ENCODE measurements at regions not wholly inside any gene's neighbourhood (a gene's known extent, or its start where the extent isn't known, plus 50 kb on each side); places are given as distances from the start of the nearest gene placed in this dataset.

DNA sequence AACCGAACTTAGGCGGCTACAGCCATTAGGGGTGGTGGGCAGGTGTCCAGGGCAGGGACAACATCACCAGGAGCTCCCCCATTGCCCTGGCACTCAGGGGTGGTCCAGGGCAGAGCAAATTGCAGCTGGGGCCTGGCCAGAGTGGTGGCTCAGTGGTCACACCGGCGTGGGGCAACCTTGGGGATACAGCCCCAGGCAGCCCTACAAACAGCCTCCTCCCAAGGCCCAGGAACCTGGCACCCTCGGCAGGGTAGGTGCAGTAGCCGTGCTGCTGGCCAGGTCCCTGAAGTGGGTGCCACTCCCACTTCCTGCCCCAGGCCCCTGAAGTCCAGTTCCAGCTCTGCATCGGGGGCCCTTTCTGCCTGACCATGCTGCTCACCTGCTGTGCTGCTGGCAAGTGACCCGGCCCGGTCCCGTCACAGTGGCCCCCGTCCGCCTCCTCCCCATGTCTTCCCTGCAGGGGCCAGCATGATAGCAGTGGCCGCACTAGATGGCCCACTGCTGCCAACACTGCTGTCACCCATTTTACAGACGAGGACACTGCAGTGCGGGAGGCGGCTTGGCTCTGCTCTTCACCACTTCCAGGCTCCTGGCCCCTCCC is 712.8 kb downstream of the MATN1 start:
- WGBS, 2 donors, result 88 to 91% methylated on average over 10 to 15 of the region's 16 CpGs
- Histone ChIP-seq H3K27ac (no peak overlapping the region), H3K36me3 (no peaks in the 10 kb centered on the region), H3K27me3 (no peaks in the 10 kb centered on the region), H3K4me3 (no peak overlapping the region), H3K9me3 (no peaks in the 10 kb centered on the region), H3K4me1 (peaks cover 0 to 4% (median 0%) of the 10 kb centered on the region in 4 donors)
- no peak for ATAC-seq (ENCODE audit: low FRiP score in 2 of 2)
- DNase-seq, result peak in 1 of 2 donors; percentile 59
- TF ChIP-seq POLR2A (IDR thresholded peaks at IDR 0.05) (no peak), EP300 (IDR thresholded peaks at IDR 0.05) (no peak), POLR2AphosphoS5 (IDR thresholded peaks at IDR 0.05) (no peak)
- TF ChIP-seq, protein P1, sequence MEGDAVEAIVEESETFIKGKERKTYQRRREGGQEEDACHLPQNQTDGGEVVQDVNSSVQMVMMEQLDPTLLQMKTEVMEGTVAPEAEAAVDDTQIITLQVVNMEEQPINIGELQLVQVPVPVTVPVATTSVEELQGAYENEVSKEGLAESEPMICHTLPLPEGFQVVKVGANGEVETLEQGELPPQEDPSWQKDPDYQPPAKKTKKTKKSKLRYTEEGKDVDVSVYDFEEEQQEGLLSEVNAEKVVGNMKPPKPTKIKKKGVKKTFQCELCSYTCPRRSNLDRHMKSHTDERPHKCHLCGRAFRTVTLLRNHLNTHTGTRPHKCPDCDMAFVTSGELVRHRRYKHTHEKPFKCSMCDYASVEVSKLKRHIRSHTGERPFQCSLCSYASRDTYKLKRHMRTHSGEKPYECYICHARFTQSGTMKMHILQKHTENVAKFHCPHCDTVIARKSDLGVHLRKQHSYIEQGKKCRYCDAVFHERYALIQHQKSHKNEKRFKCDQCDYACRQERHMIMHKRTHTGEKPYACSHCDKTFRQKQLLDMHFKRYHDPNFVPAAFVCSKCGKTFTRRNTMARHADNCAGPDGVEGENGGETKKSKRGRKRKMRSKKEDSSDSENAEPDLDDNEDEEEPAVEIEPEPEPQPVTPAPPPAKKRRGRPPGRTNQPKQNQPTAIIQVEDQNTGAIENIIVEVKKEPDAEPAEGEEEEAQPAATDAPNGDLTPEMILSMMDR (IDR thresholded peaks at IDR 0.05), result no peak

DNA sequence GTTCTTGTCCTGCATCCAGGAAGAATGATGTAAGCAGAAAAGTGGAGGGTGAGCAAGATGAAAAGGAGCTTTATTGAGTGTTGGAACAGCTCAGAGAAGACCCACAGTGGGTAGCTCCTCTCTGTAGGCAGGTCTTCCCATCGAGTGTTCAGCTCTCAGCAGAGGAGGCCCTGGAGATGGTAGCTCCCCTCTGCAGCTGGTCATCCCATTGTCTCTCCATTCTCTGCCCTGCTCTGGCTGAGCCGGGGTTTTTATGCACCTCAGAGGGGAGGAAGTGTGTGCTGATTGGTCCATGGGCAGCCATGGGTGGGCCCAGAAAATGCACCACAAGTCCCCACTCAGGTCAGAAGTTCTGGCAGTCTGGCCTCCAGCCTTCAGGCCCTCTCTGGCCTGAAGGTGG is 713.7 kb downstream of the MATN1 start:
- 78 to 82% methylated on average over 1 to 2 of the region's 2 CpGs for WGBS, 2 donors
- ATAC-seq (ENCODE audit: low FRiP score in 2 of 2) (no peak), DNase-seq (no peak)
- H3K27ac ChIP-seq, result no peak overlapping the region
- no peaks in the 10 kb centered on the region for H3K9me3 ChIP-seq
- H3K36me3 ChIP-seq, result no peaks in the 10 kb centered on the region
- peaks cover 0 to 4% (median 0%) of the 10 kb centered on the region in 4 donors for H3K4me1 ChIP-seq
- H3K27me3 ChIP-seq, result no peaks in the 10 kb centered on the region
- TF ChIP-seq POLR2A (IDR thresholded peaks at IDR 0.05), result no peak
- no peak for TF ChIP-seq POLR2AphosphoS5 (IDR thresholded peaks at IDR 0.05)
- TF ChIP-seq, protein P1 (IDR thresholded peaks at IDR 0.05), result no peak
- no peak for TF ChIP-seq EP300 (IDR thresholded peaks at IDR 0.05)
- H3K4me3 ChIP-seq, result no peak overlapping the region

DNA sequence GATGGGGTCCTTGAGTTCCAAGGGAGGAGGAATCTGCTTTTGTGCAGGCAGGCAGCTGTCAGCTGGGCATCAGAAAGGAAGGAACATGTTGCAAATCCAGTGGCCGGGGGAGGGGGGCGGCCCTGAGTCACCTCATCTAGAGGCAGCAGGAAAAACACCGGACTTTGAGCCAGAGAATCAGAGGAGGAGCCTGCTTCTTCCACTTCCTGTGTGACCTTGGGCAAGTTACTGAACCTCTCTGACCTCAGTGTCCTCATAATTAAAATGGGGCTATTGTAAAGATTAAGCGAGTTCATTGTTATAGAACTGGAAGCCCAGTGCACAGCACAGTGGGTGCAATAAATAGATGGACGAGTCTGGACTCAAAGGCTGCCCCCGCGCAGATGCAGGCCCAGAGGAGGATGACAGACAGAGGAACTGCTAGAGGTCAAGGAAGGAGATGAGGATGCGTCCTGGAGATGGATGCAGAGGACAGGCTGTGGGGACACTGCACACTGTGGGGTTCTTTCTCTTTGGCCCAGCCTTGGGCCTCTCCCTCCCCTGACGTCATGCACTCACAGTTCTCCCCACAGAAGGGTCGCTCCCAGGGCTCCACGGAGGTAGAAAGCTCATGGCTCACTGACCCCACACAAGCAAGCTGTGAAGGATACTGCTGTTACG is 714.3 kb downstream of the MATN1 start:
- 62 to 73% methylated on average over 10 to 12 of the region's 12 CpGs for WGBS, 2 donors
- Histone ChIP-seq H3K27me3 (no peaks in the 10 kb centered on the region), H3K4me1 (peaks cover 0 to 4% (median 0%) of the 10 kb centered on the region in 4 donors), H3K36me3 (no peaks in the 10 kb centered on the region), H3K9me3 (no peaks in the 10 kb centered on the region), H3K27ac (no peak overlapping the region), H3K4me3 (no peak overlapping the region)
- ATAC-seq (ENCODE audit: low FRiP score in 2 of 2), result no peak
- TF ChIP-seq, protein P1 (IDR thresholded peaks at IDR 0.05), result no peak
- TF ChIP-seq POLR2AphosphoS5 (IDR thresholded peaks at IDR 0.05) (no peak), EP300 (IDR thresholded peaks at IDR 0.05) (no peak), POLR2A (IDR thresholded peaks at IDR 0.05) (no peak)
- DNase-seq, result no peak

DNA sequence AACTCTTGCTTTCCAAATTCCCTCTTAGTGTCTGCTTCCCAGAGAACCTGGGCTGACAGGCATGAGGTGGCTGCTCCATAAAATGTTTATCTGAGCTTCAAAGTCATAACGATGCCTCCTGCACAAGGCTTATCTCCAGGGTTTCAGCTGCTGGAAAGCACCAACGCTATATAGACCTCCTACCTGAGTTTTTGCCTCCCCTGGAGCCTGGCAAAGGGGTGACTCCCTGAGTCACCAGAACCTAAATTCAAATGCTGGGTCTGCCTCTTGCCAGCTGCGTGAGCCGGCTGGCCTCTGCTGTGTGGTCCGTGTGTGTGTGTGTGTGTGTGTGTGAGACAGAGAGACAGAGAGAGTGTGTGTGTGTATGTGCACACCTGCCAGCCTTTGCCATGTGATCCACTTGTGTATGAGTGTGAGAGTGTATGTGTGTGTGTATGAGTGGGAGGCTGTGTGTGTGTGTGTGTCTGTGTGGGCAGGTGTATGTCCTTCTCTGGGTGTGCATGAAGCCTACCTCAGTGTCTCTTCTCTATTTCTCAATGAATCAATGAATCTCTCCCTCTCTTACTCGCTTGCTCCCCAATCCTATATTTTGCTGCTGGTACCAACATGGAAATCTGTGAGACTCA is 714.9 kb downstream of the MATN1 start:
- Histone ChIP-seq H3K27ac (no peak overlapping the region), H3K4me3 (no peak overlapping the region), H3K9me3 (no peaks in the 10 kb centered on the region), H3K36me3 (no peaks in the 10 kb centered on the region), H3K27me3 (no peaks in the 10 kb centered on the region), H3K4me1 (peaks cover 0 to 4% (median 0%) of the 10 kb centered on the region in 4 donors)
- ATAC-seq (ENCODE audit: low FRiP score in 2 of 2) (no peak), DNase-seq (no peak)
- TF ChIP-seq, protein P1 (IDR thresholded peaks at IDR 0.05), result no peak
- TF ChIP-seq EP300 (IDR thresholded peaks at IDR 0.05) (no peak), POLR2AphosphoS5 (IDR thresholded peaks at IDR 0.05) (no peak), POLR2A (IDR thresholded peaks at IDR 0.05) (no peak)
- WGBS, 2 donors, result 41 to 56% methylated on average over 4 to 6 of the region's 6 CpGs

Data from upper lobe of left lung (tissue), 6 donors.